Neural cell (in vitro differentiated cells): ENCODE measurements at regions not wholly inside any gene's neighbourhood (a gene's known extent, or its start where the extent isn't known, plus 50 kb on each side); places are given as distances from the start of the nearest gene placed in this dataset.

Source experiments
- H2AFZ ChIP-seq: fragments of 200-600, 300-800 bp; sonication (generic), shearing (Covaris generic); 2 replicates; pipeline ENCODE4 v1.6.0; 2014; ENCODE audit warnings: low read depth, mild to moderate bottlenecking, antibody characterized with exemption, low read length, moderate library complexity
- H3F3A ChIP-seq: fragments of 200-600 bp; shearing (Covaris generic); 2 replicates; pipeline ENCODE4 v1.6.1; 2016; ENCODE audit warnings: mild to moderate bottlenecking, moderate library complexity, mixed read lengths, antibody characterized with exemption, low read length; ENCODE audit not compliant: insufficient read depth, poor library complexity, severe bottlenecking
- H3K27ac ChIP-seq: fragments of 200-600, 300-800 bp; sonication (generic), shearing (Covaris generic); 2 replicates; pipeline ENCODE4 v1.5.1; 2014; ENCODE audit warnings: mild to moderate bottlenecking, low read length, moderate library complexity
- H3K27me3 ChIP-seq: fragments of 300-800, 200-600 bp; sonication (generic), shearing (Covaris generic); 2 replicates; pipeline ENCODE4 v1.6.0; 2014; ENCODE audit warnings: mild to moderate bottlenecking, low read depth, low read length, moderate library complexity; ENCODE audit not compliant: insufficient read depth
- H3K36me3 ChIP-seq: fragments of 300-800, 200-600 bp; sonication (generic), shearing (Covaris generic); 2 replicates; pipeline ENCODE4 v1.5.1; 2014; ENCODE audit warnings: mild to moderate bottlenecking, antibody characterized with exemption, low read length, moderate library complexity; ENCODE audit not compliant: insufficient read depth
- H3K4me2 ChIP-seq: fragments of 300-800, 200-600 bp; sonication (generic), shearing (Covaris generic); 2 replicates; pipeline ENCODE4 v1.6.0; 2014; ENCODE audit warnings: mild to moderate bottlenecking, low read length
- H3K4me3 ChIP-seq: fragments of 300-800, 200-600 bp; sonication (generic), shearing (Covaris generic); 2 replicates; pipeline ENCODE4 v1.5.1; 2014; ENCODE audit warnings: mild to moderate bottlenecking, low read length, moderate library complexity
- H3K79me2 ChIP-seq: fragments of 200-600 bp; shearing (Covaris generic); replicated peaks from 2 replicates; pipeline ENCODE4 v1.6.0; 2014; ENCODE audit warnings: mild to moderate bottlenecking, low read length, moderate library complexity; ENCODE audit not compliant: insufficient read depth
- H3K9ac ChIP-seq: fragments of 300-800, 200-600 bp; sonication (generic), shearing (Covaris generic); 2 replicates; pipeline ENCODE4 v1.6.1; 2016; ENCODE audit warnings: mild to moderate bottlenecking, low read length, mixed read lengths
- H3K9me2 ChIP-seq: fragments of 200-600 bp; shearing (Covaris generic); 2 replicates; pipeline ENCODE4 v1.6.1; 2016; ENCODE audit warnings: mild to moderate bottlenecking, low read length, mixed read lengths; ENCODE audit not compliant: insufficient read depth
- H3K9me3 ChIP-seq: fragments of 200-600, 300-800 bp; sonication (generic), shearing (Covaris generic); 2 replicates; pipeline ENCODE4 v1.6.1; 2016; ENCODE audit warnings: mild to moderate bottlenecking, mixed run types, low read length, moderate library complexity, mixed read lengths
- H4K20me1 ChIP-seq: fragments of 200-600 bp; shearing (Covaris generic); 2 replicates; pipeline ENCODE4 v1.6.1; 2016; ENCODE audit warnings: mild to moderate bottlenecking, mixed run types; ENCODE audit not compliant: insufficient read depth
- EP300 ChIP-seq: fragments of 450-650 bp; conservative IDR thresholded peaks from 2 replicates; pipeline ENCODE4 v1.6.1; 2014; ENCODE audit warnings: antibody characterized with exemption, mild to moderate bottlenecking, moderate library complexity; ENCODE audit not compliant: poor library complexity, severe bottlenecking
- EZH2 ChIP-seq: fragments of 200-600, 300-800 bp; shearing (Covaris generic), sonication (generic); IDR thresholded peaks from 2 replicates; pipeline ENCODE4 v1.6.1; 2014; ENCODE audit warnings: antibody characterized with exemption, low read length, borderline replicate concordance, mild to moderate bottlenecking; ENCODE audit not compliant: insufficient read depth, poor library complexity, severe bottlenecking
- MXI1 ChIP-seq: fragments of 450-650 bp; conservative IDR thresholded peaks from 2 replicates; pipeline ENCODE4 v1.6.1; 2014; ENCODE audit warnings: antibody characterized with exemption, mild to moderate bottlenecking; ENCODE audit not compliant: poor library complexity, severe bottlenecking
- POLR2AphosphoS5 ChIP-seq: IDR thresholded peaks from 2 replicates; pipeline ENCODE4 v1.6.1; 2012
- RAD21 ChIP-seq: fragments of 450-650 bp; conservative IDR thresholded peaks from 2 replicates; pipeline ENCODE4 v1.6.1; 2014; ENCODE audit warnings: antibody characterized with exemption, mild to moderate bottlenecking, moderate library complexity
- SMC3 ChIP-seq: fragments of 450-650 bp; conservative IDR thresholded peaks from 2 replicates; pipeline ENCODE4 v1.6.1; 2014; ENCODE audit warnings: antibody characterized with exemption, mild to moderate bottlenecking, moderate library complexity; ENCODE audit not compliant: poor library complexity
- TAF1 ChIP-seq: IDR thresholded peaks from 2 replicates; pipeline ENCODE4 v1.6.1; 2012; ENCODE audit warnings: low read depth
- TF ChIP-seq, protein P1 (sequence below): fragments of 450-650 bp; IDR thresholded peaks from 2 replicates; pipeline ENCODE4 v1.5.1; 2014; ENCODE audit warnings: antibody characterized with exemption, mild to moderate bottlenecking, moderate library complexity; ENCODE audit not compliant: poor library complexity, severe bottlenecking
- TF ChIP-seq, protein P2 (sequence below): IDR thresholded peaks from 2 replicates; pipeline ENCODE4 v1.6.1; 2012; ENCODE audit warnings: borderline replicate concordance

DNA sequence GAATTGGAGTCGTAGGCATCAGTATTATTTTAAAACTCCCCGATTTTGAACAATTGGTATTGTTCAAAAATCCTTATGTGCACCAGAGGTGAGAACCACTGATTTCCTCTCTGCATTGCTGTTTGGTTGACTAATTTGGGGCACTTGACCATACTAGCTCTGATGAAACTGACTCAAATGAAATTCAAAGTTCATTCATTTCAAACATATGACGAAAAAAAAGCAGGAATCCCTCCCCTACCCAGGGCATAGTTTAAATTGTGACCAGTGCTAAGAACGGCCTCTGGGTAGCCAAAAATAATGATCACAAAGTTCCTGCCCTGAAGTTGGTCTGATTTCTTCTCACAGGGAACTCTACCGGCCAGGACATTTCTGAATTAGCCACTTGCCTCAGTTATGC, 75.7 kb upstream of the EGFL6 start:
- TF ChIP-seq POLR2AphosphoS5 (no peak), RAD21 (no peak), MXI1 (no peak), EP300 (no peak), TAF1 (no peak), EZH2 (no peak), SMC3 (no peak)
- TF ChIP-seq, protein P1, sequence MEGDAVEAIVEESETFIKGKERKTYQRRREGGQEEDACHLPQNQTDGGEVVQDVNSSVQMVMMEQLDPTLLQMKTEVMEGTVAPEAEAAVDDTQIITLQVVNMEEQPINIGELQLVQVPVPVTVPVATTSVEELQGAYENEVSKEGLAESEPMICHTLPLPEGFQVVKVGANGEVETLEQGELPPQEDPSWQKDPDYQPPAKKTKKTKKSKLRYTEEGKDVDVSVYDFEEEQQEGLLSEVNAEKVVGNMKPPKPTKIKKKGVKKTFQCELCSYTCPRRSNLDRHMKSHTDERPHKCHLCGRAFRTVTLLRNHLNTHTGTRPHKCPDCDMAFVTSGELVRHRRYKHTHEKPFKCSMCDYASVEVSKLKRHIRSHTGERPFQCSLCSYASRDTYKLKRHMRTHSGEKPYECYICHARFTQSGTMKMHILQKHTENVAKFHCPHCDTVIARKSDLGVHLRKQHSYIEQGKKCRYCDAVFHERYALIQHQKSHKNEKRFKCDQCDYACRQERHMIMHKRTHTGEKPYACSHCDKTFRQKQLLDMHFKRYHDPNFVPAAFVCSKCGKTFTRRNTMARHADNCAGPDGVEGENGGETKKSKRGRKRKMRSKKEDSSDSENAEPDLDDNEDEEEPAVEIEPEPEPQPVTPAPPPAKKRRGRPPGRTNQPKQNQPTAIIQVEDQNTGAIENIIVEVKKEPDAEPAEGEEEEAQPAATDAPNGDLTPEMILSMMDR = no peak
- TF ChIP-seq, protein P2, sequence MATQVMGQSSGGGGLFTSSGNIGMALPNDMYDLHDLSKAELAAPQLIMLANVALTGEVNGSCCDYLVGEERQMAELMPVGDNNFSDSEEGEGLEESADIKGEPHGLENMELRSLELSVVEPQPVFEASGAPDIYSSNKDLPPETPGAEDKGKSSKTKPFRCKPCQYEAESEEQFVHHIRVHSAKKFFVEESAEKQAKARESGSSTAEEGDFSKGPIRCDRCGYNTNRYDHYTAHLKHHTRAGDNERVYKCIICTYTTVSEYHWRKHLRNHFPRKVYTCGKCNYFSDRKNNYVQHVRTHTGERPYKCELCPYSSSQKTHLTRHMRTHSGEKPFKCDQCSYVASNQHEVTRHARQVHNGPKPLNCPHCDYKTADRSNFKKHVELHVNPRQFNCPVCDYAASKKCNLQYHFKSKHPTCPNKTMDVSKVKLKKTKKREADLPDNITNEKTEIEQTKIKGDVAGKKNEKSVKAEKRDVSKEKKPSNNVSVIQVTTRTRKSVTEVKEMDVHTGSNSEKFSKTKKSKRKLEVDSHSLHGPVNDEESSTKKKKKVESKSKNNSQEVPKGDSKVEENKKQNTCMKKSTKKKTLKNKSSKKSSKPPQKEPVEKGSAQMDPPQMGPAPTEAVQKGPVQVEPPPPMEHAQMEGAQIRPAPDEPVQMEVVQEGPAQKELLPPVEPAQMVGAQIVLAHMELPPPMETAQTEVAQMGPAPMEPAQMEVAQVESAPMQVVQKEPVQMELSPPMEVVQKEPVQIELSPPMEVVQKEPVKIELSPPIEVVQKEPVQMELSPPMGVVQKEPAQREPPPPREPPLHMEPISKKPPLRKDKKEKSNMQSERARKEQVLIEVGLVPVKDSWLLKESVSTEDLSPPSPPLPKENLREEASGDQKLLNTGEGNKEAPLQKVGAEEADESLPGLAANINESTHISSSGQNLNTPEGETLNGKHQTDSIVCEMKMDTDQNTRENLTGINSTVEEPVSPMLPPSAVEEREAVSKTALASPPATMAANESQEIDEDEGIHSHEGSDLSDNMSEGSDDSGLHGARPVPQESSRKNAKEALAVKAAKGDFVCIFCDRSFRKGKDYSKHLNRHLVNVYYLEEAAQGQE = no peak
- Histone ChIP-seq H3K9ac (no peak overlapping the region), H3K36me3 (no peaks in the 10 kb centered on the region), H3K4me2 (no peak overlapping the region), H3K4me3 (no peak overlapping the region), H3K27me3 (no peaks in the 10 kb centered on the region), H3K9me3 (no peaks in the 10 kb centered on the region), H3K9me2 (no peaks in the 10 kb centered on the region), H3F3A (no peaks in the 10 kb centered on the region), H3K79me2 (no peaks in the 10 kb centered on the region), H3K27ac (no peak overlapping the region), H2AFZ (no peak overlapping the region), H4K20me1 (no peaks in the 10 kb centered on the region)

DNA sequence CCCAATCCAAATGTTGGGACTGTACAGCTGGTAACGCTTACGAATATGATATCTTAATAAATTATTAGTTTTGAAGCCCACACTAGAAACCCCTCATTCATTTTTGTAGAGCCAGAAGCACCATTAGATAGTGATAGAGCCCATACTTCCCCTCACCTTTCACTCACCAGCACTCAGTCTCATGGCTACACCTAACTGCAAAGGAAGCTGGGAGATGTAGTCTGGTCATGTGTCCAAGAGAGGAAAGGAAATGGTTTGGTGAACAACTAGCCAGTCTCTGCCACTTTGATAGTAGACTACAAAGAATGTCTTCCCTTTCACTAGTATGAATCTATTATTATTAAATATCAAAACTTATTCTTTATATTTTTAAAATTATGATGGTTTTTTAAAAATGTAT, 77.1 kb upstream of the EGFL6 start:
- H3K27me3 ChIP-seq = no peaks in the 10 kb centered on the region
- no peaks in the 10 kb centered on the region for H3K9me3 ChIP-seq
- H3K9me2 ChIP-seq = no peaks in the 10 kb centered on the region
- no peak overlapping the region for H3K4me2 ChIP-seq
- H2AFZ ChIP-seq = no peak overlapping the region
- H3K9ac ChIP-seq = no peak overlapping the region
- H3K27ac ChIP-seq = no peak overlapping the region
- H4K20me1 ChIP-seq = no peaks in the 10 kb centered on the region
- no peaks in the 10 kb centered on the region for H3F3A ChIP-seq
- TF ChIP-seq SMC3 (no peak), RAD21 (no peak), TAF1 (no peak), EP300 (no peak)
- TF ChIP-seq, protein P1 = no peak
- TF ChIP-seq, protein P2 = no peak
- H3K36me3 ChIP-seq = no peaks in the 10 kb centered on the region
- no peak overlapping the region for H3K4me3 ChIP-seq
- H3K79me2 ChIP-seq = no peaks in the 10 kb centered on the region
